GM23338 (cell line): ENCODE measurements at regions not wholly inside any gene's neighbourhood (a gene's known extent, or its start where the extent isn't known, plus 50 kb on each side); places are given as distances from the start of the nearest gene placed in this dataset.

ENCODE experiments used
- ATAC-seq: fragments of 200-7000 bp; cut with Tn5 transposase; 3 replicates; pipeline ENCODE4 v1.9.1; 2020
- DNase-seq: peaks from one replicate; pipeline ENCODE4 v3.0.0-alpha.2; 2015; ENCODE audit warnings: low spot score
- H2AFZ ChIP-seq: fragments of 200-600 bp; sonication (generic); 2 replicates; pipeline ENCODE4 v1.8.0; 2016; ENCODE audit warnings: antibody characterized with exemption, mild to moderate bottlenecking, moderate library complexity
- H3F3A ChIP-seq: fragments of 200-600 bp; sonication (generic); replicated peaks from 2 replicates; pipeline ENCODE4 v1.8.0; 2017; ENCODE audit warnings: antibody characterized with exemption, mixed run types, low read depth
- H3K27ac ChIP-seq: fragments of 200-600 bp; sonication (generic); 2 replicates; pipeline ENCODE4 v1.6.1; 2016; ENCODE audit warnings: low read depth
- H3K27me3 ChIP-seq: fragments of 200-600 bp; sonication (generic); 2 replicates; pipeline ENCODE4 v1.8.0; 2016; ENCODE audit warnings: mild to moderate bottlenecking, mixed run types, moderate library complexity; ENCODE audit not compliant: insufficient read depth
- H3K36me3 ChIP-seq: fragments of 200-600 bp; sonication (generic); 2 replicates; pipeline ENCODE4 v1.8.0; 2016; ENCODE audit warnings: mild to moderate bottlenecking; ENCODE audit not compliant: insufficient read depth
- H3K4me1 ChIP-seq: fragments of 200-600 bp; sonication (generic); 2 replicates; pipeline ENCODE4 v1.8.0; 2016; ENCODE audit warnings: mild to moderate bottlenecking, moderate library complexity; ENCODE audit not compliant: insufficient read depth
- H3K4me2 ChIP-seq: fragments of 200-600 bp; sonication (generic); 2 replicates; pipeline ENCODE4 v1.7.1; 2017; ENCODE audit warnings: mixed run types
- H3K4me3 ChIP-seq: fragments of 200-600 bp; sonication (generic); 2 replicates; pipeline ENCODE4 v1.6.1; 2016; ENCODE audit warnings: mixed run types
- H3K79me2 ChIP-seq: fragments of 200-600 bp; sonication (generic); replicated peaks from 2 replicates; pipeline ENCODE4 v1.8.0; 2017; ENCODE audit warnings: mild to moderate bottlenecking; ENCODE audit not compliant: insufficient read depth
- H3K9me2 ChIP-seq: fragments of 200-600 bp; sonication (generic); 2 replicates; pipeline ENCODE4 v1.8.0; 2017; ENCODE audit not compliant: insufficient read depth
- H4K20me1 ChIP-seq: fragments of 200-600 bp; sonication (generic); replicated peaks from 2 replicates; pipeline ENCODE4 v1.8.0; 2017; ENCODE audit warnings: mild to moderate bottlenecking; ENCODE audit not compliant: insufficient read depth
- H3K27ac Mint-ChIP-seq: 2 replicates; pipeline ENCODE4 v1.8.0; 2020; ENCODE audit warnings: inconsistent platforms, mild to moderate bottlenecking, moderate library complexity, mixed read lengths
- H3K27me3 Mint-ChIP-seq: 3 replicates; pipeline ENCODE4 v1.8.0; 2022; ENCODE audit warnings: low read depth, mild to moderate bottlenecking, moderate library complexity, mixed read lengths, inconsistent platforms; ENCODE audit not compliant: insufficient read depth, poor library complexity
- H3K36me3 Mint-ChIP-seq: 3 replicates; pipeline ENCODE4 v1.8.0; 2021; ENCODE audit warnings: low read depth, mild to moderate bottlenecking, inconsistent platforms, moderate library complexity, mixed read lengths
- H3K4me1 Mint-ChIP-seq: 3 replicates; pipeline ENCODE4 v1.8.0; 2020; ENCODE audit warnings: mild to moderate bottlenecking, inconsistent platforms, mixed read lengths
- H3K4me3 Mint-ChIP-seq: 3 replicates; pipeline ENCODE4 v1.8.0; 2021; ENCODE audit warnings: moderate library complexity, mild to moderate bottlenecking, inconsistent platforms, mixed read lengths
- H3K9me3 Mint-ChIP-seq: 3 replicates; pipeline ENCODE4 v1.8.0; 2020; ENCODE audit warnings: moderate library complexity, mild to moderate bottlenecking, inconsistent platforms, mixed read lengths
- EZH2 ChIP-seq: fragments of 200-600 bp; sonication (generic); IDR thresholded peaks from one replicate; pipeline ENCODE4 v1.8.0; 2017; ENCODE audit warnings: antibody characterized with exemption, mild to moderate bottlenecking, low read depth; ENCODE audit not compliant: unreplicated experiment
- EZH2phosphoT487 ChIP-seq: fragments of 200-600 bp; sonication (generic); IDR thresholded peaks from one replicate; pipeline ENCODE4 v1.8.1; 2018; ENCODE audit warnings: antibody characterized with exemption; ENCODE audit not compliant: unreplicated experiment
- JUNB ChIP-seq: IDR thresholded peaks from one replicate; pipeline ENCODE4 v1.6.1; 2016; ENCODE audit warnings: antibody characterized with exemption; ENCODE audit not compliant: unreplicated experiment
- NANOG ChIP-seq: IDR thresholded peaks from 2 replicates; pipeline ENCODE4 v1.6.1; 2016; ENCODE audit warnings: antibody characterized with exemption, borderline replicate concordance
- ZNF462 ChIP-seq: fragments of 250-450 bp; sonication (Bioruptor Pico); IDR thresholded peaks from 2 replicates; pipeline ENCODE4 v1.5.0; 2020; ENCODE audit warnings: mild to moderate bottlenecking, moderate library complexity
- TF ChIP-seq, protein P1 (sequence below): IDR thresholded peaks from one replicate; pipeline ENCODE4 v1.6.1; 2018; ENCODE audit warnings: antibody characterized with exemption; ENCODE audit not compliant: unreplicated experiment

- TF ChIP-seq ZNF462, result no peak
These were observed 173.4 kb upstream of the RUNX1 start (continued) for GRCh38 chr21:35222541-35222941.

- H3K36me3 Mint-ChIP-seq, result no peaks in the 10 kb centered on the region
- H3K4me3 ChIP-seq, result no peak overlapping the region
- no peaks in the 10 kb centered on the region for H3K79me2 ChIP-seq
- no peaks in the 10 kb centered on the region for H4K20me1 ChIP-seq
- no peaks in the 10 kb centered on the region for H3F3A ChIP-seq
- no peaks in the 10 kb centered on the region for H3K27me3 ChIP-seq
- no peaks in the 10 kb centered on the region for H3K27me3 Mint-ChIP-seq
- DNase-seq, result no peak
- H3K27ac Mint-ChIP-seq, result no peak overlapping the region
- ATAC-seq, result no peak
- no peak overlapping the region for H3K27ac ChIP-seq
- H3K9me3 Mint-ChIP-seq, result no peaks in the 10 kb centered on the region
- peaks cover 10% of the 10 kb centered on the region for H3K4me1 ChIP-seq
- H3K36me3 ChIP-seq, result no peaks in the 10 kb centered on the region
- peaks cover 13% of the 10 kb centered on the region for H3K4me1 Mint-ChIP-seq
- no peaks in the 10 kb centered on the region for H3K9me2 ChIP-seq
- no peak for TF ChIP-seq EZH2phosphoT487
- TF ChIP-seq EZH2, result no peak
- no peak for TF ChIP-seq NANOG
- TF ChIP-seq, protein P1, sequence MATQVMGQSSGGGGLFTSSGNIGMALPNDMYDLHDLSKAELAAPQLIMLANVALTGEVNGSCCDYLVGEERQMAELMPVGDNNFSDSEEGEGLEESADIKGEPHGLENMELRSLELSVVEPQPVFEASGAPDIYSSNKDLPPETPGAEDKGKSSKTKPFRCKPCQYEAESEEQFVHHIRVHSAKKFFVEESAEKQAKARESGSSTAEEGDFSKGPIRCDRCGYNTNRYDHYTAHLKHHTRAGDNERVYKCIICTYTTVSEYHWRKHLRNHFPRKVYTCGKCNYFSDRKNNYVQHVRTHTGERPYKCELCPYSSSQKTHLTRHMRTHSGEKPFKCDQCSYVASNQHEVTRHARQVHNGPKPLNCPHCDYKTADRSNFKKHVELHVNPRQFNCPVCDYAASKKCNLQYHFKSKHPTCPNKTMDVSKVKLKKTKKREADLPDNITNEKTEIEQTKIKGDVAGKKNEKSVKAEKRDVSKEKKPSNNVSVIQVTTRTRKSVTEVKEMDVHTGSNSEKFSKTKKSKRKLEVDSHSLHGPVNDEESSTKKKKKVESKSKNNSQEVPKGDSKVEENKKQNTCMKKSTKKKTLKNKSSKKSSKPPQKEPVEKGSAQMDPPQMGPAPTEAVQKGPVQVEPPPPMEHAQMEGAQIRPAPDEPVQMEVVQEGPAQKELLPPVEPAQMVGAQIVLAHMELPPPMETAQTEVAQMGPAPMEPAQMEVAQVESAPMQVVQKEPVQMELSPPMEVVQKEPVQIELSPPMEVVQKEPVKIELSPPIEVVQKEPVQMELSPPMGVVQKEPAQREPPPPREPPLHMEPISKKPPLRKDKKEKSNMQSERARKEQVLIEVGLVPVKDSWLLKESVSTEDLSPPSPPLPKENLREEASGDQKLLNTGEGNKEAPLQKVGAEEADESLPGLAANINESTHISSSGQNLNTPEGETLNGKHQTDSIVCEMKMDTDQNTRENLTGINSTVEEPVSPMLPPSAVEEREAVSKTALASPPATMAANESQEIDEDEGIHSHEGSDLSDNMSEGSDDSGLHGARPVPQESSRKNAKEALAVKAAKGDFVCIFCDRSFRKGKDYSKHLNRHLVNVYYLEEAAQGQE, result peak; percentile 49
- no peak for TF ChIP-seq JUNB
- H2AFZ ChIP-seq, result 0 out of 2 replicates have a peak overlapping the region, but pooled peaks have one; percentile 35
- H3K4me3 Mint-ChIP-seq, result no peak overlapping the region
- H3K4me2 ChIP-seq, result no peak overlapping the region
These were observed 172.9 kb upstream of the RUNX1 start for GRCh38 chr21:35222021-35222420.
